ENCODE measurements at regions not wholly inside any gene's neighbourhood (a gene's known extent, or its start where the extent isn't known, plus 50 kb on each side); places are given as distances from the start of the nearest gene placed in this dataset.

DNA sequence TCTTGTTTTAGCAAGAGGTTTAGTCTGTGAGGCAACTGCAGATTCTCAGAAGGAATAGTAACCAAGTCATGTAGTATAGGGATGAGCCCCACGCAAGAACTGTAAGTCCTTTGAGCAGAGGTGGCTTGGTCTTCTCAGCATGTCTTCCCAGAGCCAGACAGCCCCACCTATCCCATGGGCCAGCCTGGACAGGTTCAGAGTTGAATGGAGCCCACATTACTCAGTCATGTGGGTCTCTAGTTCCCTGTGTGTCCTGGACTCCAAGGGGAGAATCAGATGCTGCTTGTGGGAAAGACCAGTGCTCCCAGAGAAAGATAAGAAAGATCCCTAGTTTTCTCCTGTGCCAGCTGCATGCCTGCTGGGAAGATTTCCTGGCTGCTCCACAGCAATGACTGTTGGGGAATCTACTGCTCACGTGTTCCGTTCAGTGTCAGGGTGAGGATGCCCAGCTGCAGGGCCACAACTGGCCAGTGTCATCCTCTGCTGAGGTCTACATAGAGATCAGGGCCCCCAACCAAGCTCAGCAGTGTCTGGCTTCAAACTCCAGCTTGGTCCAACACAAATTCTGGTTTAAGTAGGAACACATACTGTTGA, 66.9 kb upstream of the UNC5B start:
- DNase-seq (ENCODE audit: low read depth): no peak

DNA sequence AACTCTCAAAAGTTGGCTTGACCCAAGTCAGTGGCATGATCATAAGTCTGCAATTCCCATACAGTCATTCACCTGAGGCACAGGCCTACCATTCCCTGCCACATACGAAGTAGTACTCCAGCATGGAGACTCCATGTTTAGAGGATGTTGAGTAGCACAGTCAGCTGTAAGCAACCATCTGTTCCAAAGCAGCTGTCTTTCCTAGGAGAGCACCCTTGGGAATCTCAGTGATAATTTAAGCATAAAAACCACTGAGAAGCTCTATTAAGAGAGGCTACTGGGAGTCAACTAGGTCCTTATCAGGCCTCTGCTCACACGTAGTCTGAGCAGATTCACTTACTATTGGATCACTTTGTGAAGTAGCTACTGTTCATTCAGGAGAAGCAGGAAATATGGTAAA, 61.6 kb upstream of the UNC5B start:
- no peak for DNase-seq (ENCODE audit: low read depth)

DNA sequence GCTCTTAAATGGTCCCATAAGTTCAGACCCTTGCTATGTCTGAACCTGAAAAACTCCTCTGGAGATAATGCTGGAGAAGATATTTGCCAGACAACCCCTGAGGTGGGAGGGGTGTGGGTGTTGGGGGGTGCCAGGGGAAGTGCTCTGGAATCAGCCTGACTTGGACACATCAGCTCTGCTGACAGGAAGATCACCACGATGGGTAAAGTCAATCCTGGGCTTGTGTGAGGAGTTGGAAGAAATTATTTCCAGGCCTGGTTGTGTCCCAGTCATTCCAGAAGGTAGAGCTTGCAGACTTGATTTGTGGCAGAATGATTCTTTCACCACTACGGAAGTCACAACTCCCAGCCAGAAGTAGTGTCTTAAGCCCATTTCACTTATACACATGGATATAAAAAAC, 60.3 kb upstream of the UNC5B start:
- DNase-seq (ENCODE audit: low read depth): no peak

DNA sequence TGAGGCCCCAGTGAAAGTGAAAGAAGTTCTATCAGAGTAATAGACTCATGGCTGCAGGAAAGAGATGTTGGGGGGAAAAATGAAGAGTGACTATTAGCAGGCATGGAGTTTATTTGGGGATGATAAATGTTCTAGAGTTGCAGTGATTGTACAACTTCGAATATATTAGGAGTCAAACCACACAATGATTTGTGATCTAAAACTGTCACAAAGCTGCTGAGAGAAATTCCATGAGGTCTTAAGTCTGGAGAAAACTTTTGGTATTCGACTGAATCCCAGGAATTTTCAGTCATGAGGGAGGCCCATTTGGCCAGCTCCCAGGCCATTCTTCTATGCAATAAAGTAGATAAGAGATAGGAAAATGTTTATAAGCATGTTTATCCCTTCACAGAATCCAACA, 55.9 kb upstream of the UNC5B start:
- no peak for DNase-seq (ENCODE audit: low read depth)

DNA sequence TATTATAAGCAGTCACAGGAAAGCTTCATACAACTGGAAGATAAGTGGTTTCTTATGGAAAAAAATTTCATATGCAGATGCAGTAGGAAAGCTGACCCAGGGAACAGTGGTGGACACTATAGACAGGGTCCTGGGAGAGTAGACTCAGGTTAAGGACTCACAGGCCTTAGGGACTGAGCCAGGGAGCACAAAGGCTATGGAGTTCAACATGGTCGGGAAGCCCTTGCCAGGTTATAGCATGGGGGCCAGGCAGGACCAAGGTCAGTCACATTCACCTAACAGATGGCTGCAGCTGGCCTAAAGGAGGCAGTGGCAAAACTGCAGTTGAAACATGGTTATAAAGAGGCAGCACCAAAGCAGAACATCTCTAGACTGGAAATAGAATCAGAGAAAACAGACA, 54.9 kb upstream of the UNC5B start:
- no peak for DNase-seq (ENCODE audit: low read depth)

DNA sequence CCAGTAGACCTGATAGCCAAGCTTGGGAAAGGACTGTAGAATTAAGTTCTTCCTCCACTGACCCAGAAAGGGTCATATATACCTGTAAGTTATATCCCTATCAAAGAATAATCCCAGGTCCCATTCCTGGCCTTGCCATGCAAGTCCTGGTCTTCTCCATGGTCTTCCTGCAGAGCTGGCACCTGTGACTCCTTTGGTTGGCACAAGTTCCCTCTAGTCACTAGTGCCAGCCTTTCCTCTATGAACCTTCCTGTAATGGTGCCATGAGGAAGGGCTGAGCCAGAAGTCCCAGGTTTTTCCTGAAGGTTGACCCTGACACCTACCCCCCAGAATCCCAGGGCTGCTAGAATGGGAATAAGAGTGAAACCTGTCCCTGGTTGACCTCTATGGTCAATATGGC, 54.1 kb upstream of the UNC5B start:
- no peak for DNase-seq (ENCODE audit: low read depth)

DNA sequence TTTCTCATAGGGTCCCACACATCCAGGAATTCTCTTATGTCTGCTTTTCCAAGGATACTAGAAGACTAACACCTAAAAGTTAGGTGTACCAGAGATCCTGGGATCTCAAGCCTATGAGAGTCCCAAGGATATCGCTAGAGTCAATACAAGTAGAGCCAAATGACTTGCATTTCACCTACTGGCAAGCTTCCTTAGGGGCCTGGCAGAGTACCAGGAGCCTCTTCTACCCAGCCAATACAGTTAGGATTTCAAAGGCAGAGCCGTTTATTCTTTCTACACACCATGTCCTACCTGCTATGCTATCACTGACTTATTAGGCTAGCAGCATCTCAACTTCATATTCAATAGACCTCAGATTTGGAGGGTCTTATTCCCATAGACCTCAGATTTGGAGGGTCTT, 53.5 kb upstream of the UNC5B start:
- no peak for DNase-seq (ENCODE audit: low read depth)

DNA sequence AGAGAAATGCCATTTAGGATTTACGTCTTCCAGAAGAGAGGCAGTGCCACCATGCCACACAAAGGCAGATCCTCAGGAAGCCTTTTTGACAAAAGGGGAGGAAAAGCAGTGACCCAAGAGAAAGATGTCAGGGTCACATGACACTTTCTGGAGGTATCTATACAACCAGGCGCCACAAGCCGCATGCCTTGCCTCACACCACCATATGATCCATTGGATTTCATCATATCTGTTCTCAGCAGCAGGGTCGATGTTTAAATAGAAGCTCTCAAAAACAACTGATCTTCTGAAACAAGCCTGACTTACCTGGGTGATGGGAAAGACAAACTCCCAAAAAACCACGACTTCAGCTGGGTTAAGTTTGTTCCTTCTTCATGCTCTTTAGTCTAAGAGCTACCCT, 52.5 kb upstream of the UNC5B start:
- DNase-seq (ENCODE audit: low read depth): no peak

DNA sequence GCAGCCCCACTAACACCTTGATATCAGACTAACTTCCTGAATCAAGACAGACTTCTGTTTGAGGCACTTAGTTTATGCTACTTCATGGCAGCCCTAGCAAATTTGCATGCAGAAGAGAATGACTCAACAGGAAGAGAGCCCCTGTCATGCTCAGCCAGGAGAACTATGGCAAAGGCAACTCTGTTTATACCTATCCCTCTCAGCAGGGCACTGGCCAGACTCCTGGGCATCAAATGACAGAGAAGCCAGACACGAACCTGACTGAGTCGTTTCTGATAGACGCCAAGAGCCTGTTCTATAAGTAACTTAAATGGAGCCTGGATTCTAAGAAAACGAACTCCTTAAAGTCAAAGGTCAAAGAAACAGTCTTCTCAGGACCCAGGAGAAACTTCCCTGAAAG, 50.9 kb upstream of the UNC5B start:
- DNase-seq (ENCODE audit: low read depth): peak; percentile 37
